22Rv1 (cell line): ENCODE measurements at regions not wholly inside any gene's neighbourhood (a gene's known extent, or its start where the extent isn't known, plus 50 kb on each side); places are given as distances from the start of the nearest gene placed in this dataset.

Experiments used
- H3K27ac ChIP-seq: fragments of 450-650 bp; 2 replicates; pipeline ENCODE4 v1.5.1; 2017
- ZFX ChIP-seq: fragments of 450-650 bp; IDR thresholded peaks from 2 replicates; pipeline ENCODE4 v1.6.1; 2017; ENCODE audit warnings: antibody characterized with exemption, borderline replicate concordance
- TF ChIP-seq, protein P1 (sequence below): fragments of 450-650 bp; IDR thresholded peaks from 2 replicates; pipeline ENCODE4 v1.5.1; 2017; ENCODE audit warnings: mild to moderate bottlenecking

- TF ChIP-seq, protein P1, sequence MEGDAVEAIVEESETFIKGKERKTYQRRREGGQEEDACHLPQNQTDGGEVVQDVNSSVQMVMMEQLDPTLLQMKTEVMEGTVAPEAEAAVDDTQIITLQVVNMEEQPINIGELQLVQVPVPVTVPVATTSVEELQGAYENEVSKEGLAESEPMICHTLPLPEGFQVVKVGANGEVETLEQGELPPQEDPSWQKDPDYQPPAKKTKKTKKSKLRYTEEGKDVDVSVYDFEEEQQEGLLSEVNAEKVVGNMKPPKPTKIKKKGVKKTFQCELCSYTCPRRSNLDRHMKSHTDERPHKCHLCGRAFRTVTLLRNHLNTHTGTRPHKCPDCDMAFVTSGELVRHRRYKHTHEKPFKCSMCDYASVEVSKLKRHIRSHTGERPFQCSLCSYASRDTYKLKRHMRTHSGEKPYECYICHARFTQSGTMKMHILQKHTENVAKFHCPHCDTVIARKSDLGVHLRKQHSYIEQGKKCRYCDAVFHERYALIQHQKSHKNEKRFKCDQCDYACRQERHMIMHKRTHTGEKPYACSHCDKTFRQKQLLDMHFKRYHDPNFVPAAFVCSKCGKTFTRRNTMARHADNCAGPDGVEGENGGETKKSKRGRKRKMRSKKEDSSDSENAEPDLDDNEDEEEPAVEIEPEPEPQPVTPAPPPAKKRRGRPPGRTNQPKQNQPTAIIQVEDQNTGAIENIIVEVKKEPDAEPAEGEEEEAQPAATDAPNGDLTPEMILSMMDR = no peak
- TF ChIP-seq ZFX = no peak
- no peak overlapping the region for H3K27ac ChIP-seq
Observed at GRCh38 chr1:243938208-243938607, 88.2 kb upstream of the AKT3 start.

GRCh38 chr1:243933495-243933894 is 83.5 kb upstream of the AKT3 start:
- TF ChIP-seq, protein P1 = no peak
- TF ChIP-seq ZFX = no peak
- no peak overlapping the region for H3K27ac ChIP-seq

GRCh38 chr1:243931957-243932356 is 81.9 kb upstream of the AKT3 start:
- H3K27ac ChIP-seq = no peak overlapping the region
- TF ChIP-seq, protein P1 = no peak
- TF ChIP-seq ZFX = no peak

- no peak for TF ChIP-seq ZFX
- TF ChIP-seq, protein P1 = no peak
- H3K27ac ChIP-seq = no peak overlapping the region
Observed at GRCh38 chr1:243930822-243931671, 81.0 kb upstream of the AKT3 start.

DNA sequence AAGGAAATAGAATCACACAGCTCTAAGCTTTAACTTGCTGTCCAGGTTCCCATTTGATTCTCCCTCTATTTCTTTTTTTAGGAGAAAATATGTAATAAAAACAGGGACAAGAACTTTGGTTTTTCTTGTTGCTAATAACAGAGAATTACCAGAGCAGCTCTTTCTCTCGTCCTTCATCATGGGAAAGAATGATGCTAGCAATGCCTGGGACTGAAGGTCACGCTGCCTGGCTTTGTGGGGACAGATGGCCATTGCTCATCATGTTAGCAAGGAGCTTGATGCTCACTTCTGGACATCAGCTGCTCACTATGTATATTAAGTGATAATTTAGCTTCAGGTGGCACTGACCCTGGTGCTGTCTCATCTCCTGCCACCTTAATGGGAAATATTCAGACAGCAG is 77.3 kb upstream of the AKT3 start:
- no peak overlapping the region for H3K27ac ChIP-seq
- TF ChIP-seq, protein P1 = no peak

DNA sequence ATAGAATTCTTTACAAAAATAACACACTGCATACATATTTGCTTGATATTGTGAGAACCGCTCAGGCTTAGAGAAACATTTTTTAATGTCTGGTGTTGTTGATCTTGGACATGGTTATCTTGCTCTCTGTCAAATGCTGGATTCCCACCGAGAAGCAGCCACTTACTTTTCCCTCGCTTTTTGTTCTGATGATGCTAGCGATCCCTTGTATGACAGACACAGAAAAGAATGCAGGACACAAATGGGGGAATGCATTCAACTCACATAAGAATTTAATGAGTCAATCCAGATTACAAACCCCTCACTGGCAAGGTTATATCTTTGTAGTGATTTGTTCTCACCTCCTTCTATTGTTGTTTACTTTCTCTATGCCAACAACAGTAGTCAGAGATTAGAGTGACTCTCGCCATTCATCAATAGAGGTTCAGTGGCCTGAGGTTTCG is 76.8 kb upstream of the AKT3 start:
- no peak overlapping the region for H3K27ac ChIP-seq

DNA sequence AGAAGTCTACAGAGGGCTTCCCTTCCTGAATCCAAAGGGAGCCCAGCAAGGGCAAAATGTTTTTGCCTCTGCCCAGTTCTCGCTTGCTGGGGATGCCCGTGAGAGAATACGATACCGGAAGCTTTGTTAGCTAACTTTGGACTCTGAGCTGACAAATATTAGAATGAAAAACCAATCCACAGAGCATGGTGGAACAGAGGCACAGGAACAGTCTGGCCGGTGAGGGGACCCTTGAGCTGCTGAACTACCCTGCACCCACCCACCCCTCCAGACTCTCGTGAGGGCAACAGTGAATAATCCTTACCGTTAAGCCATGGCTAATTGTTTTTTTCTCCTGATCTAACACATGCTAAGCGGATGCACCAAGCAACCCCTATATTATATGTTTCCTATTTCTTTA is 76.3 kb upstream of the AKT3 start:
- H3K27ac ChIP-seq = no peak overlapping the region
- TF ChIP-seq, protein P1 = no peak
- TF ChIP-seq ZFX = no peak

More for the DNA sequence above, 76.8 kb upstream of the AKT3 start:
- no peak for TF ChIP-seq ZFX
- TF ChIP-seq, protein P1 = no peak
